Choroid plexus epithelial cell (primary cell): ENCODE measurements at regions not wholly inside any gene's neighbourhood (a gene's known extent, or its start where the extent isn't known, plus 50 kb on each side); places are given as distances from the start of the nearest gene placed in this dataset.
"Not testable (repeated sequence)": the region's sequence is repeated elsewhere in the genome, so short reads cannot be mapped to it uniquely, and the experiment has no call there.

ENCODE experiments used
- DNase-seq: peaks from one replicate; pipeline ENCODE4 v3.0.0-alpha.2; 2010; ENCODE audit warnings: low read depth
- H3K4me3 ChIP-seq: 2 replicates; pipeline ENCODE4 v1.5.1; 2011; ENCODE audit warnings: low read depth, mild to moderate bottlenecking, control low read depth, low read length, moderate library complexity
- TF ChIP-seq, protein P1 (sequence below): conservative IDR thresholded peaks from 2 replicates; pipeline ENCODE4 v1.5.1; 2011; ENCODE audit warnings: low read depth, mild to moderate bottlenecking, control low read depth, inconsistent platforms, low read length, moderate library complexity

DNA sequence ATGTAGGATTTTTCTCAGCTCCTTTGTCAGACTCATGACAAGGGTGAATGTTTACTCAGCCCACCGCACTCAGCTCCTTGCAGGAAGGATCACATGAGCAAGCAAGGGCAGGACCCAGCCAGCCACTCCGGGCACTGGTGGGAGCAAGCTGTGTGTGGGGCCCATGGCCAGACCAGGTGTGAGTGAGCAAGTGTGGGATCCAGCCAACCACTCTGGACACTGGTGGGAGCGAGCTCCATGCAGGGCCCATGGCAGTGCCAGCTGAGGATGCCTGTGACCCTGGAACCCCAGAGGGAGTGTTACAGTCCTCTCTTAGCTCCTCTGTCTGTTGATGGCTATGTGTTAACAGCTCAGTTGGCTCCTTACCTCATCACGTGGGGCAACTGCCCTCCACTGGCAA is 2750.6 kb downstream of the PCDH7 start:
- H3K4me3 ChIP-seq: no peak overlapping the region
- no peak for DNase-seq
- TF ChIP-seq, protein P1, sequence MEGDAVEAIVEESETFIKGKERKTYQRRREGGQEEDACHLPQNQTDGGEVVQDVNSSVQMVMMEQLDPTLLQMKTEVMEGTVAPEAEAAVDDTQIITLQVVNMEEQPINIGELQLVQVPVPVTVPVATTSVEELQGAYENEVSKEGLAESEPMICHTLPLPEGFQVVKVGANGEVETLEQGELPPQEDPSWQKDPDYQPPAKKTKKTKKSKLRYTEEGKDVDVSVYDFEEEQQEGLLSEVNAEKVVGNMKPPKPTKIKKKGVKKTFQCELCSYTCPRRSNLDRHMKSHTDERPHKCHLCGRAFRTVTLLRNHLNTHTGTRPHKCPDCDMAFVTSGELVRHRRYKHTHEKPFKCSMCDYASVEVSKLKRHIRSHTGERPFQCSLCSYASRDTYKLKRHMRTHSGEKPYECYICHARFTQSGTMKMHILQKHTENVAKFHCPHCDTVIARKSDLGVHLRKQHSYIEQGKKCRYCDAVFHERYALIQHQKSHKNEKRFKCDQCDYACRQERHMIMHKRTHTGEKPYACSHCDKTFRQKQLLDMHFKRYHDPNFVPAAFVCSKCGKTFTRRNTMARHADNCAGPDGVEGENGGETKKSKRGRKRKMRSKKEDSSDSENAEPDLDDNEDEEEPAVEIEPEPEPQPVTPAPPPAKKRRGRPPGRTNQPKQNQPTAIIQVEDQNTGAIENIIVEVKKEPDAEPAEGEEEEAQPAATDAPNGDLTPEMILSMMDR: no peak

DNA sequence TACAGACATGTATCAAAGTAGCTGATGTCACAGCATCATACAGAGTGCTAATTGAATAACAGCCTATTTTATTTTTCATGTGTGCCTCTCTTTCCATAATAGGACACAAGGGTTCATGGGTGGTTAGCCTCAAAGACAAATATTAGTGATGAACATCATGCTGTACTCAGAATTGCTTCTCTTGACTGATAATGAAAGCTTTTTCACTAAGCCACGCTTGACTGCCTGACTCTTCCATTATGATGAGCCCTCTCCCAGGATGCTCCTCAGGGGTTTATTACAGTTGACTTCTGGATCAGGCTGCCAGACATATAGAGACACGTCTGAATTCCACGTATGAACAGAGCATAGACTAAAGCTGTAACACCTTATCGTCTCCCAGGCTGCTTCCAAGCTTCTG is 2757.5 kb downstream of the PCDH7 start:
- no peak overlapping the region for H3K4me3 ChIP-seq
- TF ChIP-seq, protein P1: no peak
- DNase-seq: no peak

DNA sequence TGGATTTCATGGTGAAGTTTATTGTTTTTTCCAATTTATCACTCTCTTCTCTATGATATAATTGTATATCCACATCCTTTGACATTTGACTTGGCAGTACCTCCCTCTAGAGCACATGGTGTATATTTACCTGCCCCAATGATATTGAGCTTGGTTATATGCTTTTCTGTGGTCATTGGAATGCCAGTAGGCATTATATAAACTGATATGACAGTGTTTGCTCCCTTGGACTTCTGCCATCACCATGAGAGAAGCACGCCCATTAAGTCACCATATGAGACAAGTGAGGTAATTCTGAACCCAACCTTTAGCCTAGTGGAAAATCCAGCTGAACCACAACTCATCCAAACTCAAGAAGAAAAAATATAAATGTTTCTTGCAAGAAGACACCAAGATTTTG is 2761.5 kb downstream of the ARAP2 start:
- no peak for DNase-seq
- H3K4me3 ChIP-seq: no peak overlapping the region
- TF ChIP-seq, protein P1: no peak

DNA sequence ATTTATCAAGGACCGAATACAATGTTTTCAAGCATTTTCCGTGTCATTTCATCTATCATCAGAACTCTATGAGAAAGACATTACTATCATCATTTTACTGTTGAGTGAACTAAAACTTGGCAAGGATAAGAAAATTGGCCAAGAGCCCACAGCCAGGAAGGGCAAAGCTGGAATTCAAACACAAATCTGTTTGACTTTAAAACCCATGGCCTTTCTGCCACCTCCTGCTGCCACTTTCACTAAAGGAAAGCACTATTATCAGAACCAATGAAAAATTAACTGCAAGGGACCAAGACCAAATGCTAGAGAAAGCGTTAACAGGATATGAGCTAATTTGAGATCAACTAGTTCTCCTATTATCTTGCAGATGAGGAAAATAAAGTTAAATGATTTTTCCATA is 2759.2 kb downstream of the ARAP2 start:
- TF ChIP-seq, protein P1: no peak
- no peak overlapping the region for H3K4me3 ChIP-seq
- DNase-seq: no peak

DNA sequence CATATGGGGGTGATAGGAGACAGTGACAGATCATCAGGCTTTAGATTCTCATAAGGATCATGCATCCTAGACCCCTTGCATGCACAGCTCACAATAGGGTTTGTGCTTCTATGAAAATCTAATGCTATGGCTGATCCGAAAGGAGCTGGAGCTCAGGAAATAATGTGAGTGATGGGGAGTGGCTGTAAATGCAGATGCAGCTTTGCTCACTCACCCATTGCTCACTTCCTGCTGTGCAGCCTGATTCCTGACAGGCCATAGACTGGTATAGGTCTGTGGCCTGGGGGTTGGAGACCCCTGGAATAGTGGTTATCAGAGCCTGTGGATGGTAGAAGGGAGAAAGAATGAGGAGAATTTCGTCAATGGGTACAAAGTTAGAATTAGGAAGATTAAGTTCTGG is 2751.1 kb downstream of the ARAP2 start:
- TF ChIP-seq, protein P1: no peak
- DNase-seq: no peak
- no peak overlapping the region for H3K4me3 ChIP-seq

DNA sequence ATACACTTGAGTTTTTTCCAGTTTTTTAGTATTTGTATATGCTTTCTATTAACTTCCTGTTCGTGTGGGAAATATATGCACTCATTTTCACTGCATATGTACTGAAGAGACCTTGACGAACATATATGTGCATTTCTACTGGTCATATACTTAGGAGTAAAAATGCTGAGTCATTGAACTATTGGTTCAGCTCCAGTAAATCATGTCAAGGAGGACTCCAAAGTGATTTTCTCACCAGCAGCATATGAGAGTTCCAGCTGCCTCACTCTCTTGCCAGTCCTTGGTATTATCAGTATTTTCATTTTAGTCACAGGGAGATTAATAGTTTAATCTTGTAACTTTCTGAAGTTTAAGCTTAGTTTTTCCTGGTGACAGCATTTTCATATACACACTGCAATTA is 2750.2 kb downstream of the ARAP2 start:
- H3K4me3 ChIP-seq: no peak overlapping the region
- TF ChIP-seq, protein P1: no peak
- peak; percentile 1 for DNase-seq

DNA sequence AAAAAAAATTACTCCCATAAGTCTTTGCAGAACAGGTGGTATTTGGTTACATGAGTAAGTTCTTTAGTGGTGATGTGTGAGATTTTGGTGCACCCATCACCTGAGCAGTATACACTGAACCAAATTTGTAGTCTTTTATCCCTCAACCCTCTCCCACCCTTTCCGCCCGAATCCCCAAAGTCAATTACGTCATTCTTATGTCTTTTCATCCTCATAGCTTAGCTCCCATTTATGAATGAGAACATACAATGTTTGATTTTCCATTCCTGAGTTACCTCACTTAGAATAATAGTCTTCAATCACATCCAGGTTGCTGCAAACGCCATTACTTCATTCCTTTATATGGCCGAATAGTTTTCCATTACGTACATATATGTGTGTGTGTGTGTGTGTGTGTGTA is 2742.7 kb downstream of the ARAP2 start:
- not testable (repeated sequence) for H3K4me3 ChIP-seq, DNase-seq

DNA sequence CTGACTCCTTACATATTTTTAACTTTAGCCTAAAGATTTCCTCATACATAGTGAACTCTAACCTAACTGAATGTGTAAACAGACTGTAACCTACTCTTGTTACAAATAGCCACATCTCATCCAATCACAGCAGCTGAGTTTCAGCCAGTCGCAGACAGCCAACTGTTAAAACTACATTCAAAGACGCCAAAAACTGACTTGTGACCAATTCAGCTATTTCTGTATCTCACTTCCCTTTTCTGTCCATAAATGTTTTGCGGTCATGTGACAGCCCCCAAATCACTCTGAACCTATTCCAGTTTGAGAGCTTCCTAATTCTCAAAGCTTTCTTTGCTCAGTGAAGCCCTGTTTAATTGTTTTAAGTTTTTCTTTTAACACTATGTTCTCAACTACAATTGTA is 2731.9 kb downstream of the ARAP2 start:
- no peak overlapping the region for H3K4me3 ChIP-seq
- DNase-seq: no peak

More for the DNA sequence above, 2731.9 kb downstream of the ARAP2 start:
- TF ChIP-seq, protein P1: no peak
